GM21723 (cell line): ENCODE measurements at regions not wholly inside any gene's neighbourhood (a gene's known extent, or its start where the extent isn't known, plus 50 kb on each side); places are given as distances from the start of the nearest gene placed in this dataset.
"Not testable (repeated sequence)": the region's sequence is repeated elsewhere in the genome, so short reads cannot be mapped to it uniquely, and the experiment has no call there.

ENCODE experiments used
- ATAC-seq: cut with Tn5 transposase; IDR thresholded peaks from one replicate; pipeline ENCODE4 v1.9.1; 2021; ENCODE audit warnings: mild to moderate bottlenecking, moderate library complexity; ENCODE audit not compliant: unreplicated experiment

DNA sequence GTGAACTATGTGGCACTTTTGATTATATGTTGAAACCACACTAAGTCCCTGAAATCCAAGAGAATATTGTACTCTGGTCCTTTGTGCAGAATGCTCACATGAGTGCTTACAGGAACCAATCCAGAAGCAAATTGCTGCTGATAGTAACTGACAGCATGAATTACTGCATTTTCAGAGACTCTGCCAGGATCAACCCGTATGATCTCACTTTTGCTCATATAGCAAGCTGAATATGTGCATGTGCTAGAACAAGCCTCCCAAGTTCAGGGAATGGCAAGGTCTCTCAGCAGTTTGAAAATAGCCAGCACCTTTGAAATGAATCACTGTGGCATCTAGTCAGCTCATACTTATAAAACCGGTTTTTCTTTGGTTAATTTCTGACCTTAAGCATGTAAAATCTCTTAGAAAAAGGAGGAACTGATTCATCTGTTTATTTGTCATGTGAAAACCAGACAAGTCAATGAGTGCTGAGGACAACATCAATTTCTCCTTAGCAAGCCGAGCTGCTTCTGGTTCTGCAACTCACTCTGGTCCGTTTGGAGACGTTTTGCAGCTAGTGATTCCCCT is 215.7 kb upstream of the ELL2 start:
- ATAC-seq: peak; percentile 75

DNA sequence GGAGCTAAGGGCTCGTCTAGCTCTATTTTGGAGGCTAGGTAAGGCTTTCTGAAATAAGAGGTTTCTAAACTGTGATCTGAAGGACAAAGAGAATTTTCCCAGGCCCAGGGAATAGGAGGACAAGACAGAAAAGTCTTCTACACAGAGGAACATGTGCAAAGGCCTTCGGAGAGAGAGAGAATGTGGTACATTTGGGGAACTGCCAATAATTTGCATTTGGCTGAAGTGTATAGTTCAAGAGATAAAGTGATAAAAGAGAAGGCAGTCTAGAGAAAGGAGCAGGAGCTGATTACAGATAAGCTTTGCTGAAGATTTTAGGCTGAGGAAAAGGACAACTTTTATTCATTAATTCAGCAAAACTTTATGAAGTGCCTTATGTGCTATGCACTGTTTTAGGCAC is 214.4 kb upstream of the ELL2 start:
- no peak for ATAC-seq

DNA sequence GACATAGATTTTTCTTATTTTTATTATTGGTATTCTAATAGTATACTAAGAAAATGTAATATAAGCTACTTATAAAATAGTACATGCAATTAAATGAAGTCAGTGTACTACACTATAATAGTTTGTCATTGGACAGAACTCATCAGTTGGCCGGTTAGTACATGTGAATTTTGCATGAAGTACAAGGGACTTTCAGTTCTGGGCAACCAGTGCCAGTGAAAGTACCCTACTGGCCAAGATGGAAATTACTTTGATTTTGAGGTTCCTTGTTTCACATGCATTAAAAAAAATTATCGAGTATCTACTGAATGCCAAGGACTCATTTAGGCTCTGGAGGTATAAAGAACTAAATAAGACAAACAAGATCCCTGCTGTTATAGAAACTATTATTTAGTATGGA is 213.4 kb upstream of the ELL2 start:
- ATAC-seq: no peak

DNA sequence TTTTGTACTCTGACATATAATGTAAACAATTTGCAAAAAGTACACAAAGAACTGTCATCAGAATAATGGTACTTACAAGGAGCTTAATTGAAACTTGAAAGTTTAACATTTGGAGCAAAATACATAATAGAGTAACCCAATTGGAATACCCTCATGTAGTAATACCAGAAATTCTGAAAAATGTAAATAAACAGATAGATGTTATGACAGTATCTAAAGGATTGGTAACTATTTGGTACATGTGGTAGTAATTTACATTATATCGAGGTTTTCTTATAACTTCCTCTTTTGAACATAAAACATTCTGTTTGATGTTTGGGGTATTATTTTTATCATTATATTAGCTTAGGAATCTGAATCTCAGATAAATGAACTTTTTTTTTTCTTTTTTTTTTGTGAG is 211.7 kb upstream of the ELL2 start:
- no peak for ATAC-seq

DNA sequence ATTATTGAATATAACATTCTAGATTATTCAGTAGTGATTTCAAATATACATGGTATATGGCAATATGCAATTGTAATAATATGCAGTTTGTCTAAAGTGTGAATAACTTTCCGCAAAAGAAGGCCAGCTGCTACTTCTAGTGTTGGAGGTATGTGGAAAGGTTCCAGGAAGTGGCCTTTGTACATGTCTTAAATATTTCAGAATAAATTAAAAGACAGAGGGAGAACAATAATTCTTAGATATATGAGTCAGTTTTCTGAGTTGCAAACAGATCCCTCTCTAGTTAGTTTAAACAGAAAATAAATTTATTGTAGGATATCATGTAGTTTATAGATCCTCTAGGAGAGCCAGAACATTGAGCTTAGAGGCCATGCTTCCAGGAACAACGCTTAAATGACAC is 210.8 kb upstream of the ELL2 start:
- ATAC-seq: no peak

DNA sequence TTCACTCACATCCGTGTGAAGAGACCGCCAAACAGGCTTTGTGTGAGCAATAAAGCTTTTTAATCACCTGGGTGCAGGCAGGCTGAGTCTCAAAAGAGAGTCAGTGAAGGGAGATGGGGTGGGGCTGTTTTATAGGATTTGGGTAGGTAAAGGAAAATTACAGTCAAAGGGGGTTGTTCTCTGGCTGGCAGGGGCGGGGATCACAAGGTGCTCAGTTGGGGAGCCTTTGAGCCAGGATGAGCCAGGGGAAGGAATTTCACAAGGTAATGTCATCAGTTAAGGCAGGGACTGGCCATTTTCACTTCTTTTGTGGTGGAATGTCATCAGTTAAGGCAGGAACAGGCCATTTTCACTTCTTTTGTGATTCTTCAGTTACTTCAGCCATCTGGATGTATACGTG is 210.3 kb upstream of the ELL2 start:
- not testable (repeated sequence) for ATAC-seq

DNA sequence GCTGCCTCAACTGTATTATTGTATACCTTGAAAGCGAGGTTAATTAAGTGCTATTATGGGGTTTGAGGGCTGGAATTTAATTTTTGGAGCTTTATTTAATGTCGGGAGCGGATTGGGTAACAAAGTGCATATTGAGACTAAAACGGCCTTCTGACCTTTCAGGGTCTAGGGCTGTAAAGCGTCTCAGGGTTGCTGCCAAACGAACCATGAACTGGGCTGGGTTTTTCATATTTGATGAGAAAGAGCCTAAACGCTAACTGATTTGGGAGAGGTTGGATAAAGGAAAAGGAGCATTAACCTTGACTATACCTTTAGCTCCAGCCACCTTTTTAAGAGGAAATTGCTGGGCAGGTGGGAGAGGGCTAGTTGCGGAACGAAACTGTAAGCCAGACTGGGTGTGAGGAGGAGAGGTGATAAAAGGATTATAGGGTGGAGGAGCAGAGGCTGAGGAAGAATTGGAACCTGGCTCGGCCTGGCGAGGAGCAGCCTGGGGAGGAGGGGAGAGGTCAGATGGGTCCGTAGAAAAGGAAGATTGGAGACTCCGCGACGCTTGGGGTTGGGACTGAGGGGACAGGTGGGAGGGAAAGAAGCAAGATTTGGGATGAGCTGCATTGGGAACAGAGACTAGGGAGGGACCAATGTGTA is 209.0 kb upstream of the ELL2 start:
- ATAC-seq: not testable (repeated sequence)

DNA sequence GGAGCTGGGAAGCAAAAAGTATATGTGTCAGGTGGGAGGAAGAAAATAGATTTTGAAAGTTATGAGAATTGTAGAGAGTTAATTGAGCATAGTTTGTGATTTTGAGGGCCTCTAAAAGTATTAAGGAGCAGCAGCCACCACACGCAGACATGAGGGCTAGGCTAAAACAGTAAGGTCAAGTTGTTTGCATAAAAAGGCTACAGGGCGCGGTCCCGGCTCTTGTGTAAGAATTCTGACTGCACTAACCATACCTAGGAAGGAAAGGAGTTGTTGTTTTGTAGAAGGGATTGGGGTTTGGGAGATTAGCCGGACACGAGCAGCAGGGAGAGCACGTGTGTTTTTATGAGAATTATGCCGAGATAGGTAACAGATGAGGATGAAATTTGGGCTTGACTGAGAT is 207.2 kb upstream of the ELL2 start:
- ATAC-seq: not testable (repeated sequence)

DNA sequence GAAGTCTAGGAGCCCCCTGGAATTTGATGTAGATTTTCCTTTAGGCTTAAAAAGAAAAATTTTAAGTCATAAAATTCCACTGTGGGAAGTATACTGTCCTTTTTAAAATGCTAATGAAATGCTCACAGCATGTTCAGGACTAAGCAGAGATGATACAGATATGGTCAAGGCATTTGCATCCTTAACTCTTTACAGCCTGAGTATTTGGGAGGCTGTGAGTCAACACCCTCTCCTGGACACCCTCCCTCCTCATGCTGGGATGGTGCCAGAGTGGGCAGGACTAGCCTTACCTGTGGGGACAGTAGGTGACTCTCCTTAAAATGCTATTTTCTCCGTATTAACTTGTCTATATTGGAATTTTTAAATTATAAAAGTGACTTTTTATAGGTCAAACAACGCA is 197.4 kb upstream of the ELL2 start:
- ATAC-seq: no peak

DNA sequence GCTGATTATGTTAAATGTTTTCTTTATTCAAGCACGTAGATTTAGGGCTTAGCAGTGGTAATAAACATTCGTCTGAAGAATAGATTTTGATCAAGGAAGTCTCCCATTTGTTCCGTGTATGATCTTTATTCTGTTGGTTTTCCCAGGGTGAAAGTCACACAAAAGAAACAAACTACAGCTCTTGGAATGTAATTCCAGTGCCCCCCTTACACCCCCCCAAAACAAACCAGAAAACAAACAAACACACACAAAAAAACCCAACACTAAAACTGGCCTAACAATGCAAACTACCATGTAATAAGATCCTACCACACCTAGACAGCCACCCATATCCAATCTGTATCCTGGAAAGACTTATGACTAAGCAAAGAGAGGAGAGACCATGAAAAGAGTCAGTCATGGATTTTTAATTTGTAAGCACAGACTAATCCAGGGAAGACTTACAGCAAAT is 196.2 kb upstream of the ELL2 start:
- no peak for ATAC-seq

DNA sequence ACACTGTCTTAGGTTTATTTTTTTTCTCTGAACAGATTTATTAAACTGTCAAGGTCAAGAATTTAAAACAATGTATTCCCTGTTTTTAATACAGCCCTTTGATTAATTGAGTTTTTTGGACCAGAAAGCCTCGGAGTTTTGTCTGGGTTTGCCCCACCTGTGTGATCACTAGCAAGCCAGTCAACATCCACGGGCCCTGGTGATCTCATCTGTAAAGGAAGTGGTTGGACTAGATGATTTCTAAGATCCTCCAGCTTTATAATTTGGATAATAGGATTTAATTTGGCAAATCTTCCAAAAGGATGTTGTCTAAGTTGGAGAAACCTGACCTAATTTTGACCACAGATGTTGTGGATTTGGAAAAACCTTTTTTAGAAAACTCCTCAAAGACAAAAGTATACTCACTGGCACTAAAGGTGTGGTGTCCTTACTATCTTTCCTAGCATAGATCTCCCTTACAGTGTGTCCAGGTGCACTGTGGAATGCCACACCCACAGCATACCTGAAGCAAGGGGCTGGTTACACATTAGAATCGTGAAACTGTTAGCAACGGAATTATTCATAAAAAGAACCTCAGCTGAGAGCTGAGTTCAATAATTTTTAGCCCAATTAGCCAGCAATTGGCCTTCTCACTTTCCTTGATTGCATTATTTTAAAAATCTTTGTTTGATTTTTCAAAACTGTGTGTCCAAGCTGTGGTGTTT is 195.6 kb upstream of the ELL2 start:
- ATAC-seq: no peak

DNA sequence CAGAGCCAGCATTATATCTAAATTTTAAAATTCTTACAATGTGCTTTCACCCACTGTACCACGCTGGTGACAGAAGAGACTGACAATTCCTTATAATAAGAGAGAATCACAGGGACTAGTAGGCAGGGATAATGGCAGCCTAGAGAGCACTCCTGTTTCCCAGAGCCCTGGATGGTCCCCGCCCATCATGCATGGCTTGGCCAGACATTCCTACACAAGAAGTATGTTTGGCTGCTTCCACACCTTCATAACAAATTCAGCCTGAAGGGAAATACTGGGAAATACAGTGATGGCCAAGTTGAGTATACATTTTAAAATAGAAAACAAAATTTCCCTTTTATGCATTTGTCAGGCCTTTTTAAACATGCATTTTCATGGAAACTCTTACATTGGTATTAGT is 193.5 kb upstream of the ELL2 start:
- no peak for ATAC-seq

DNA sequence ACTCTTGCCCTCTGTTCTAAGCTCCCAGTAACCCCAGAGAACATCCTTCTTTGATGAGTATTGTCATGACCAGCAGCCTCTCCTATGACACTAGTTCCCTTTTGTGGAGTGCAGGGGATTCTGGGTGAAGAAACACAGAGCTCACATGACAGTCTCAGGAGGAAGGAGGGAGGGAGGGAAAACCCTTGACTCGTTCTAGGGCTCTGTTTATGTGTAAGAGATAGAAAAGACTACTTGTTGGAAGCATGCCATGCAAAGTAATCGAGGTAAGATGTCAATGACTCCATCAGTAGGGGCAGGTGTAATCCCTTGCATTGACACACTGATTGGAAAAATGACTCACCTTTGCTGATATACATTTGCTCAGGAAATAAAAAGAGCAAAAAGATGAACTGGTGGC is 190.2 kb upstream of the ELL2 start:
- peak; percentile 54 for ATAC-seq

DNA sequence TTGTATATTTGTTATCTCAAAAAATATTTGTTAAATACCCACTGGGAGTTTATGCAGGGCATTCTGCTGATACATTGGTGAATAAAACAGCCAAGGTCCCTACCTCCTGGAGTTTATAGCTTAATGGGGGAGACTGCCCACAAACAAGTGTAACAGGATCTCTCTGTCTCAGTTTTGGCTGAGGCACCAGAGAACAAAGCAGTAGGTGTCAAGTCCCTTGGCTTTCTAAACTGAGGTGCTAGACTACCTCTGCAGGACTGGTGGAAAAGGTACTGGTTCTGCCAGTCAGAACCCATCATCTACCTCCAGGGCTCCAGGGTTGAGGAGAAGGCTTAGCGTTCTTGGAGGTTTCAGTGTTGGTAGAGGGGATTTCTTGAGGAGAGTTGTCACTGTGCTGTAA is 188.4 kb upstream of the ELL2 start:
- no peak for ATAC-seq

DNA sequence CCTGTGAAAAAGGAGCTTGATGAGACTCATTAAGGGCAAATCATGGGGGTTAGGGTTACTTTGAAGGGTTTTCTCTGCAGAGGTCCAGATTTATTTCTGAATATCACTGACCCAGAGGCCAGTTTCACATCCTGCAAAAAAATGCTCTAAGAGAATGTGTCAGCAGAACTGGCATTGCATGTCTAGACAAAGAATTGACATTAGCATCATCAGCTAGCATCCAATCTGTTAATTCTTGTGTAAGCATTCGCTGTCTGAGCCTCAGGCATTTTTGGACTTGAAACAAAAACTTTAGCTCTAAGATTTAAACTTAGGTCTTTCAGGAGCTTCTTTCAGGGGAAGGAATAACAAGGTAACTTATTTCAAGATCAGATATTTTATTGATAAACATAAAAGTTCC is 187.9 kb upstream of the ELL2 start:
- ATAC-seq: no peak

DNA sequence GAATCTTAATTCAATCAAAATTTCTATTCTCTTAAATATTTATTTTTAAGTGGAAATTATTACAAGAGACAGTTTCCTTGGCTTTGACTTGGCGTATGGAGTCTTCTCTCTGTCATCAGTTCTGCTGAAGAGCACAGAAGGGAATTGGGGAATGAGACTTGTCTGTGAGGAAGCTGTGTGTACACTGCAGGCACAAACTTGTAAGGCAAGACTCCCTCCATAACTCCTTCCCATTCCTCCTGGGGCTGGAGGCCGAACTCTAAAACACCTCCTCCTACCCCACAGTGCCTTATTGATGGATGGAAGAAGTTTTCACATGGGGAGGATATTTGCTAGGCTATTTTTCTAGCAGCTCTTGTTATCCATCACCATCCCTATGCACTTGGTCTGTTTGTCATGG is 187.4 kb upstream of the ELL2 start:
- no peak for ATAC-seq

DNA sequence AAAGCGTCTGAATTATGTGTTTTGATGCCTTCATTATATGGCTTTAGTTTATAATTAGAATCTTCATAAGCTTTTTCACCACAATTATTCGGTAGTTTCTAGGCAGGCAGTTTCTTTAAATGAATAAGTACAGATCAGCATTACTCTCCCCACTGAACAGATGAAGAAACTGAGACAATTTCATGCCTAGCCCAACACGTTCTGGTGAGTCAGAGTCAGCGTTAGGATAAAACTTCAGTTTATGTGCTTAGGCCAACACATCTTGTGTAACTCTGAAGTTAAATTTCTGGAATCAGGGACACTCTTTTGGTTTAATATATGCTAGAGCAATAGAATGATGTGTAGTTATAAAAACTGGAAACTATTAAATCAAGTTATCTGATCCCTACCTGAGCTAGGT is 186.7 kb upstream of the ELL2 start:
- ATAC-seq: no peak

DNA sequence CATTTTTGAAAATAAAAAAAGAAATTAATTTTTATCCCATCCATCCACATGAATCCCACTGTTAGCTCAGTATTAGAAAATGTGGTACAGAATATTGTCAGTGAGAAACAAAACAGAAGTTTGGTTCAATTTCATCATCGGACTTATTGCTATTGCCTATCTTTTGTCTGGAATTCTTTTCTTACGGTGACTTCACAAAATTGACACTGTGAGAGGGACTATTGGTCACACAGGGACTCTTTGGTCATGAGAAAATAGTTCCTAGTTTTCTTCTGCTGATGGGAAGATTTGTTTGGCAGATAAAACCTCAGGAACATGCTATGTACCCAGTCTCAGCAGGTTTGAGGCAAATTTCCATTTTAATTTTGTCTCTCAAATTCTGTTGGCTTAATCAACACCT is 186.2 kb upstream of the ELL2 start:
- ATAC-seq: no peak

DNA sequence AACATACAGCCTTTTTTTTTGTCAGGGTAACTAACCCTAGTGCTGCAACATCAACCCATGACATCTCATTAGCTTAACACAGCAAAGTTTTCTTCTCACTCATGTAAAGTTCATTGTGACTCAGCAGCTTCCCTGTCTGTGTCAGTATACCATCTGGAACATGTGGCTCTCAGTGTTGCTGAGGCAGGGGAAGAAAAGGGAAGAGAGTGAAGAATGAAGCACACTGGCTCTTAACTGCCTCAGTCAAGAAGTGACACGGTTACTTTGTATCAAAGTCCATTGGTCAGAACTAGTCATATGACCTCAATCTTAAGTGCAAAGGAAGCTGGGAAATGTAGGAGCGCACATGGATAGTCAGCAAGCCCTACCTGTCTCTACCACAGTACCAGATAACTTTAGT is 185.0 kb upstream of the ELL2 start:
- peak; percentile 71 for ATAC-seq

DNA sequence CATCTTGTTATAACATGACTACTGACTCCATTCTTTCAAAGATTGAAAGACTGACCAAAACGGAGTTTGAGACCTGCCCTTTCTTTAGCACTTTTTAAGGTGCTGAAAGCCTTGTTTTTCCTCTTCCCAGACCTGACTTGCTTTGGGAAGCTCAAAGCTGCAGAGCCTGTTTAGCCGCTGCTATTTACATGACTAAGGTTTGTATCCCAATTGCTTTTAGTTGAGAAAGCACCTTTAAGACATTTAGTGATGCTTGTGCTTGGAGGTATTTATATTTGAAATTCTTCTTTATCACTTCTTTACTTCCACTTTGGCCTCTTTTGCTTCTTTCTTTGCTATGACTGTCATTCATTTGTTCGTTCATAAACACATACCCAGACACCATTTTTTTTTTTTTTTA is 182.6 kb upstream of the ELL2 start:
- ATAC-seq: no peak

DNA sequence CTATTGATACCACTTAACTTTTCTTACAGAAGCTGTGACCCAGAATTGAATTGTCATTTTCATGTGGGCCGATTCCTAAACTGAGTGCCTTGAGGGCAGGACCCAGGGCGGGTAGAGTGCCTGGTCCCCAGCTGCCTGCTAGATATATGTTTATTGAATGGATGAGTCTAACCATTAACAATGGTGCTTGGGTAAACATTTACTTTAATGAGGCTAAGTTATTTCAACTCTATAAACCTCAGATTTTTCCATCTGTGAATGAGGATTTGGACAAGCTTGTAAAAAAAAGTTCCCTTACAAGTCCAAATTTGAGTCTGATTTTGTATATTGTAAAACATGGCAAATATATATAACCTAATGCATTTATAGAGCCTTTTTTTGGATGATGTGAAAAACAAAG is 181.8 kb upstream of the ELL2 start:
- ATAC-seq: no peak

DNA sequence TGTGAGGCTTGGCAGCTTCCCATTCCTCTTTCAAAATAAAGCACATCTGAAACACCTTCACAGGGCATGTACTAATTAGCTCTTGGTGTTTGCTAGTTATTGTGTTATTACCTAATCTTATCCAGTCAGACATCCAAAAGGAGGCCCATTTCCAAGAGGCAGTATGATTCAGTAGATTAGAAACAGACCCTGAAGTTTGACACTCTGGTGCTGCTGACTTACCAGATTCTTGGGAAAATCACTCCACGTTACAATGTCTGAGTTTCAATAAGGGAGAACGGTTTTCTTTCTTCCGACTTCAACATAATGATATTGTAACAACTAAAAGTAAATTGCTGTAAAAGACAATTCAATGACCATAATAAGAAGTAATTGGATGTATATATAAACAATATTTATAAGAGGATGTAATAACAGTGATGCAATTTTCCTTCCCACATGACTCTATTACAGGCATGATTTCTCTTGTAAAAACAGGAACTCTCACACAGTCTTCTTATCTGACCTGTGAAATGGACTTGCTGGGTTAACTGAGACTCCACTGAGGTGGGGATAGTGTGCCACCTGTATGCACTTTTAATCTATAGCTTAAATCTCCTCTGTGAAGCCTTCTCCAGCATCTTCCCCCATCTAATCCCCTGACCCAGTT is 181.3 kb upstream of the ELL2 start:
- ATAC-seq: no peak
